ENCODE measurements at regions not wholly inside any gene's neighbourhood (a gene's known extent, or its start where the extent isn't known, plus 50 kb on each side); places are given as distances from the start of the nearest gene placed in this dataset.

GRCh38 chr5:119873611-119874010 lies 244.3 kb downstream of the FAM170A start:
- CTCF ChIA-PET = no interaction called here
- no peaks in the 10 kb centered on the region for H3F3A ChIP-seq (replicated peaks; ENCODE audit: insufficient read depth)
- TF ChIP-seq RCOR1 (IDR thresholded peaks at IDR 0.05; ENCODE audit: low read length) = no peak
- no peak for TF ChIP-seq POLR2AphosphoS5 (IDR thresholded peaks at IDR 0.05; ENCODE audit: low read depth, low read length)
- no peak for TF ChIP-seq FOXJ3 (CRISPR knock-in tag; IDR thresholded peaks at IDR 0.05)
- no peak for TF ChIP-seq RFX5 (IDR thresholded peaks at IDR 0.05; ENCODE audit: low read length)
- no peak for TF ChIP-seq ELF1 (IDR thresholded peaks at IDR 0.05)
- no peak for TF ChIP-seq MAX (IDR thresholded peaks at IDR 0.05; ENCODE audit: low read depth)
- TF ChIP-seq TEAD4 (IDR thresholded peaks at IDR 0.05; ENCODE audit: borderline replicate concordance, insufficient read depth) = no peak
- no peak for TF ChIP-seq USF1 (IDR thresholded peaks at IDR 0.05; ENCODE audit: borderline replicate concordance, low read depth)
- no peak for TF ChIP-seq RXRA (IDR thresholded peaks at IDR 0.05; ENCODE audit: borderline replicate concordance, low read depth)
- no peak for TF ChIP-seq CHD2 (IDR thresholded peaks at IDR 0.05; ENCODE audit: low read length, partially characterized antibody)
- TF ChIP-seq FOXM1 (IDR thresholded peaks at IDR 0.05; ENCODE audit: low read depth) = no peak
- TF ChIP-seq GATA2 (CRISPR knock-in tag; IDR thresholded peaks at IDR 0.05) = no peak
- no peaks in the 10 kb centered on the region for H3K36me3 ChIP-seq (replicated peaks in 1 of 2; ENCODE audit: control insufficient read depth in 1 of 2, insufficient read depth in 2 of 2, low read length in 1 of 2)
- H3K27me3 ChIP-seq (ENCODE audit: insufficient read depth) = no peaks in the 10 kb centered on the region
- H3K4me1 ChIP-seq (ENCODE audit: control insufficient read depth in 1 of 2, insufficient read depth in 2 of 2, low read depth in 1 of 2, low read length in 1 of 2) = peaks cover 0 to 2% of the 10 kb centered on the region in 2 experiments; a peak in 1 of 4 replicates
- no peak for DNase-seq
- no peaks in the 10 kb centered on the region for H4K20me1 ChIP-seq (ENCODE audit: insufficient read depth)
- no peaks in the 10 kb centered on the region for H3K9me3 ChIP-seq
- no peaks in the 10 kb centered on the region for H3K79me2 ChIP-seq (ENCODE audit: insufficient read depth)
- H3K9me2 ChIP-seq = no peaks in the 10 kb centered on the region
- 80% methylated on average over 5 of the region's 5 CpGs for WGBS (ENCODE audit: low lambda C conversion rate)
- H3K4me2 ChIP-seq = no peak overlapping the region
- POLR2A ChIA-PET = no interaction called here
- no peak overlapping the region for H3K9ac ChIP-seq
- H2AFZ ChIP-seq (ENCODE audit: low read depth) = no peak overlapping the region
- no peak overlapping the region for H3K4me3 ChIP-seq (ENCODE audit: low read depth in 2 of 2, low read length in 1 of 2)
- H3K27ac ChIP-seq (ENCODE audit: low read depth in 2 of 2, low read length in 1 of 2) = no peak overlapping the region

GRCh38 chr5:119876522-119876921 lies 247.2 kb downstream of the FAM170A start:
- no peak overlapping the region for H3K27ac ChIP-seq (ENCODE audit: low read depth in 2 of 2, low read length in 1 of 2)
- H3K9me3 ChIP-seq = no peaks in the 10 kb centered on the region
- H3K4me1 ChIP-seq (ENCODE audit: control insufficient read depth in 1 of 2, insufficient read depth in 2 of 2, low read depth in 1 of 2, low read length in 1 of 2) = peaks cover 0 to 2% of the 10 kb centered on the region in 2 experiments; a peak in 1 of 4 replicates
- H3K27me3 ChIP-seq (ENCODE audit: insufficient read depth) = no peaks in the 10 kb centered on the region
- no peak overlapping the region for H3K4me3 ChIP-seq (ENCODE audit: low read depth in 2 of 2, low read length in 1 of 2)
- H3K36me3 ChIP-seq (replicated peaks in 1 of 2; ENCODE audit: control insufficient read depth in 1 of 2, insufficient read depth in 2 of 2, low read length in 1 of 2) = no peaks in the 10 kb centered on the region
- H2AFZ ChIP-seq (ENCODE audit: low read depth) = no peak overlapping the region
- H3K4me2 ChIP-seq = no peak overlapping the region
- ChIA-PET CTCF (no interaction called here), POLR2A (no interaction called here)
- no peak for DNase-seq
- H3F3A ChIP-seq (replicated peaks; ENCODE audit: insufficient read depth) = no peaks in the 10 kb centered on the region
- H3K79me2 ChIP-seq (ENCODE audit: insufficient read depth) = no peaks in the 10 kb centered on the region
- TF ChIP-seq SIN3A (IDR thresholded peaks at IDR 0.05; ENCODE audit: borderline replicate concordance, low read depth, low read length) (no peak), NRF1 (IDR thresholded peaks at IDR 0.05; ENCODE audit: low read depth, low read length) (no peak), SMC3 (IDR thresholded peaks at IDR 0.05; ENCODE audit: low read depth, low read length) (no peak), TEAD4 (IDR thresholded peaks at IDR 0.05; ENCODE audit: borderline replicate concordance, insufficient read depth) (no peak), IRF3 (IDR thresholded peaks at IDR 0.05; ENCODE audit: low read depth, low read length) (no peak), USF1 (IDR thresholded peaks at IDR 0.05; ENCODE audit: borderline replicate concordance, low read depth) (no peak), USF2 (IDR thresholded peaks at IDR 0.05; ENCODE audit: borderline replicate concordance, low read depth, low read length) (no peak), CHD2 (IDR thresholded peaks at IDR 0.05; ENCODE audit: low read length, partially characterized antibody) (no peak), ZBTB33 (IDR thresholded peaks at IDR 0.05; ENCODE audit: borderline replicate concordance, low read depth) (no peak)
- no peaks in the 10 kb centered on the region for H3K9me2 ChIP-seq
- no peak overlapping the region for H3K9ac ChIP-seq
- H4K20me1 ChIP-seq (ENCODE audit: insufficient read depth) = no peaks in the 10 kb centered on the region
